DOHH2 (cell line): ENCODE measurements at regions not wholly inside any gene's neighbourhood (a gene's known extent, or its start where the extent isn't known, plus 50 kb on each side); places are given as distances from the start of the nearest gene placed in this dataset.

Source experiments
- H3F3A ChIP-seq: fragments of 200-600 bp; sonication (generic), shearing (Covaris generic); 2 replicates; pipeline ENCODE4 v1.6.0; 2016; ENCODE audit warnings: antibody characterized with exemption, mild to moderate bottlenecking; ENCODE audit not compliant: control insufficient read depth, insufficient read depth
- H3K27ac ChIP-seq: fragments of 200-600 bp; sonication (generic); 2 replicates; pipeline ENCODE4 v1.5.1; 2014; ENCODE audit warnings: low read depth, mild to moderate bottlenecking, low read length, moderate library complexity
- H3K27me3 ChIP-seq: fragments of 200-600 bp; sonication (generic); 2 replicates; pipeline ENCODE4 v1.6.1; 2014; ENCODE audit warnings: mild to moderate bottlenecking, low read length, mixed read lengths; ENCODE audit not compliant: control insufficient read depth
- H3K36me3 ChIP-seq: fragments of 200-600 bp; sonication (generic); 2 replicates; pipeline ENCODE4 v1.6.1; 2014; ENCODE audit warnings: mild to moderate bottlenecking, low read length, moderate library complexity, mixed read lengths; ENCODE audit not compliant: control insufficient read depth
- H3K4me1 ChIP-seq: fragments of 200-600 bp; sonication (generic); 2 replicates; pipeline ENCODE4 v1.6.1; 2014; ENCODE audit warnings: mild to moderate bottlenecking, low read length, mixed read lengths; ENCODE audit not compliant: control insufficient read depth
- H3K4me2 ChIP-seq: fragments of 200-600 bp; sonication (generic); 2 replicates; pipeline ENCODE4 v1.6.0; 2014; ENCODE audit warnings: mild to moderate bottlenecking, low read length, moderate library complexity
- H3K4me3 ChIP-seq: fragments of 200-600 bp; sonication (generic); 2 replicates; pipeline ENCODE4 v1.5.1; 2014; ENCODE audit warnings: mild to moderate bottlenecking, low read length, mixed read lengths
- H3K79me2 ChIP-seq: fragments of 200-600 bp; sonication (generic); 2 replicates; pipeline ENCODE4 v1.6.1; 2014; ENCODE audit warnings: mild to moderate bottlenecking, low read length, mixed read lengths; ENCODE audit not compliant: control insufficient read depth
- H3K9me2 ChIP-seq: fragments of 200-600 bp; sonication (generic); replicated peaks from 2 replicates; pipeline ENCODE4 v1.6.1; 2014; ENCODE audit warnings: mild to moderate bottlenecking, low read length, mixed read lengths; ENCODE audit not compliant: control insufficient read depth
- H3K9me3 ChIP-seq: fragments of 200-600 bp; sonication (generic); 2 replicates; pipeline ENCODE4 v1.6.1; 2014; ENCODE audit warnings: antibody characterized with exemption, low read length, mixed read lengths; ENCODE audit not compliant: control insufficient read depth, insufficient read depth
- H4K20me1 ChIP-seq: fragments of 200-600 bp; sonication (generic); 2 replicates; pipeline ENCODE4 v1.6.0; 2014; ENCODE audit warnings: low read depth, mild to moderate bottlenecking, antibody characterized with exemption, low read length, moderate library complexity; ENCODE audit not compliant: control insufficient read depth, insufficient read depth
- EZH2phosphoT487 ChIP-seq: fragments of 200-600 bp; sonication (generic); IDR thresholded peaks from 2 replicates; pipeline ENCODE4 v1.6.1; 2017; ENCODE audit warnings: borderline replicate concordance, mild to moderate bottlenecking, antibody characterized with exemption, low read length, moderate library complexity, mixed read lengths
- TF ChIP-seq, protein P1 (sequence below): fragments of 200-600 bp; sonication (generic); IDR thresholded peaks from one replicate; pipeline ENCODE4 v1.5.1; 2014; ENCODE audit warnings: antibody characterized with exemption, mild to moderate bottlenecking, low read depth, low read length; ENCODE audit not compliant: poor library complexity, severe bottlenecking

DNA sequence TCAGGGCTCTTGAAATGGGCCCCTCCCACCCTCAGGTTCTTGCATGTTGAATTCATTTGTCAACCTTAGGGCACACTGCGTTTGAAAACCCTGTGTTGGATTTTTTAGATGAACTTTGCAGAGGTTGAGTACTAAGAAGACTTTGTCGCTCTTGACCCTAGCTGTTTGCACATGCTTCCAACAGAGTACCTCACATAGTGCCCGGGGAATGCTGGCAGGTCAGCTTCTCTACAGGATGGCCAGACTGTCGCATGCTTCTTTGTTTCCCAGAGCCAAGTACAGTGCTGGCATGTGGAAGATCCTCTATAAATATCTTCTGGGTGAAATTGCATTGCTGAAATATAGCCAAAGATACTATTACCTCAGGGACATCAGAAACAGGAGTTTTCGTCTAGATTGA, 59.9 kb downstream of the FAT3 start:
- Histone ChIP-seq H4K20me1 (no peaks in the 10 kb centered on the region), H3K4me3 (no peak overlapping the region), H3K79me2 (no peaks in the 10 kb centered on the region), H3K9me3 (no peaks in the 10 kb centered on the region), H3K27ac (no peak overlapping the region), H3K4me2 (no peak overlapping the region), H3F3A (no peaks in the 10 kb centered on the region), H3K4me1 (no peaks in the 10 kb centered on the region), H3K9me2 (no peaks in the 10 kb centered on the region), H3K36me3 (no peaks in the 10 kb centered on the region), H3K27me3 (no peaks in the 10 kb centered on the region)
- no peak for TF ChIP-seq EZH2phosphoT487
- TF ChIP-seq, protein P1, sequence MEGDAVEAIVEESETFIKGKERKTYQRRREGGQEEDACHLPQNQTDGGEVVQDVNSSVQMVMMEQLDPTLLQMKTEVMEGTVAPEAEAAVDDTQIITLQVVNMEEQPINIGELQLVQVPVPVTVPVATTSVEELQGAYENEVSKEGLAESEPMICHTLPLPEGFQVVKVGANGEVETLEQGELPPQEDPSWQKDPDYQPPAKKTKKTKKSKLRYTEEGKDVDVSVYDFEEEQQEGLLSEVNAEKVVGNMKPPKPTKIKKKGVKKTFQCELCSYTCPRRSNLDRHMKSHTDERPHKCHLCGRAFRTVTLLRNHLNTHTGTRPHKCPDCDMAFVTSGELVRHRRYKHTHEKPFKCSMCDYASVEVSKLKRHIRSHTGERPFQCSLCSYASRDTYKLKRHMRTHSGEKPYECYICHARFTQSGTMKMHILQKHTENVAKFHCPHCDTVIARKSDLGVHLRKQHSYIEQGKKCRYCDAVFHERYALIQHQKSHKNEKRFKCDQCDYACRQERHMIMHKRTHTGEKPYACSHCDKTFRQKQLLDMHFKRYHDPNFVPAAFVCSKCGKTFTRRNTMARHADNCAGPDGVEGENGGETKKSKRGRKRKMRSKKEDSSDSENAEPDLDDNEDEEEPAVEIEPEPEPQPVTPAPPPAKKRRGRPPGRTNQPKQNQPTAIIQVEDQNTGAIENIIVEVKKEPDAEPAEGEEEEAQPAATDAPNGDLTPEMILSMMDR: no peak

DNA sequence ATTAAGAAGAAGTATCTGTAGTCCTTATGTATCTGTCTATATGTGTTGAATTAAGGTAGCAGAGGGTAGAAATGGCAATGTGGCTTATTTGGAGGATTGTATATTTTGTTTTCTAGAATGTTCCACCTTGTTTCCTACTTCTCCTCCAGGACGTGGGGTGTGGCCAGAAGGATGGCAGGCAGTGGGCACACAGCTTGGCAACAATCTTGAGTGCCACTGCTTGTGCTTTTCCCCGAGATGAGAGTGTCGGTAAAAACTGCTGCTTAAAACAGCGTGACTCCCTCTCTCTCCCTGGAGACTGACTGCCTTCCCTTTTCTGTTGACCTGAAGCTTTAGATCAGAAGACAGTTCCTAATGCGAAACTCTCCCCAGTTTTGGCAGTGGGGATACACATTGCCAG, 61.2 kb downstream of the FAT3 start:
- no peaks in the 10 kb centered on the region for H3K27me3 ChIP-seq
- H3K9me3 ChIP-seq: no peaks in the 10 kb centered on the region
- H3K4me2 ChIP-seq: no peak overlapping the region
- no peak overlapping the region for H3K4me3 ChIP-seq
- H3K27ac ChIP-seq: no peak overlapping the region
- no peaks in the 10 kb centered on the region for H3K9me2 ChIP-seq
- H3K36me3 ChIP-seq: no peaks in the 10 kb centered on the region
- no peaks in the 10 kb centered on the region for H4K20me1 ChIP-seq
- no peaks in the 10 kb centered on the region for H3F3A ChIP-seq
- H3K79me2 ChIP-seq: no peaks in the 10 kb centered on the region
- no peaks in the 10 kb centered on the region for H3K4me1 ChIP-seq
- TF ChIP-seq, protein P1: no peak
- no peak for TF ChIP-seq EZH2phosphoT487

DNA sequence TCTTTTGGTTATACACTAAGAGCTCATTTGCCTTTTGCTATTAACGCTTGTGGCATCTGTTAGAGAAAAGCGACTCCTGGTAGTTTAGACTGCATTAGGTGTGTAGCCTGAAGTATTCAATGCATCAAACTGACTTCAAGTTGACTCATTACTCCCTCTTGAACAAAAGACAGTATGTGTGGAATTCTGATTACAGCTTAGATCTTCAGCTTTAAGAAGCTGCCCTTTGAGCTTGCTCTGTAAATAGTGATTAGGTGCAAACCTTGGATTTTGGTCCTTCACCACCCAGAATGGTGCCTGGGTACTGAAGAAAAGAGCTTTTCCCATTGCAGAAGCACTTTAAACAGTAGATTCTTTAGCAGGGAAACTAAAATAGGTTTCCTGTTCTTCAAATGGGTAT, 62.1 kb downstream of the FAT3 start:
- H3F3A ChIP-seq: no peaks in the 10 kb centered on the region
- no peaks in the 10 kb centered on the region for H3K27me3 ChIP-seq
- no peak overlapping the region for H3K27ac ChIP-seq
- H4K20me1 ChIP-seq: no peaks in the 10 kb centered on the region
- H3K4me2 ChIP-seq: no peak overlapping the region
- TF ChIP-seq EZH2phosphoT487: no peak
- TF ChIP-seq, protein P1: no peak
- H3K4me3 ChIP-seq: no peak overlapping the region
- no peaks in the 10 kb centered on the region for H3K9me2 ChIP-seq
- no peaks in the 10 kb centered on the region for H3K9me3 ChIP-seq
- no peaks in the 10 kb centered on the region for H3K36me3 ChIP-seq
- H3K4me1 ChIP-seq: no peaks in the 10 kb centered on the region
- H3K79me2 ChIP-seq: no peaks in the 10 kb centered on the region
